SK-N-MC (cell line): ENCODE measurements at regions not wholly inside any gene's neighbourhood (a gene's known extent, or its start where the extent isn't known, plus 50 kb on each side); places are given as distances from the start of the nearest gene placed in this dataset.

ENCODE experiments used
- DNase-seq: peaks from one replicate; pipeline ENCODE4 v3.0.0-alpha.2; 2011; ENCODE audit warnings: low read depth, low spot score
- H3K27ac ChIP-seq: fragments of 200-600 bp; sonication (generic); 2 replicates; pipeline ENCODE4 v1.5.1; 2016; ENCODE audit warnings: mixed run types
- H3K36me3 ChIP-seq: fragments of 200-600 bp; sonication (generic); 2 replicates; pipeline ENCODE4 v1.6.1; 2017; ENCODE audit warnings: antibody characterized with exemption, low read length, mixed read lengths; ENCODE audit not compliant: insufficient read depth
- H3K4me3 ChIP-seq: fragments of 200-600 bp; sonication (generic); 2 replicates; pipeline ENCODE4 v1.5.1; 2016
- H3K9ac ChIP-seq: fragments of 200-600 bp; sonication (generic); 2 replicates; pipeline ENCODE4 v1.8.0; 2017; ENCODE audit warnings: mixed run types, mixed read lengths; ENCODE audit not compliant: insufficient read length
- H3K9me3 ChIP-seq: fragments of 200-600 bp; sonication (generic); 2 replicates; pipeline ENCODE4 v1.6.1; 2017; ENCODE audit warnings: low read depth, mild to moderate bottlenecking, antibody characterized with exemption, low read length, moderate library complexity, mixed read lengths
- EZH2 ChIP-seq: fragments of 200-600 bp; sonication (generic); IDR thresholded peaks from one replicate; pipeline ENCODE4 v1.6.1; 2017; ENCODE audit warnings: antibody characterized with exemption
- FOXP2 ChIP-seq: optimal IDR thresholded peaks from 2 replicates; pipeline ENCODE3; 2011; ENCODE audit warnings: mild to moderate bottlenecking, moderate library complexity; ENCODE audit not compliant: insufficient read depth; ENCODE audit errors: extremely low read length, control extremely low read depth
- POLR2AphosphoS5 ChIP-seq: IDR thresholded peaks from 2 replicates; pipeline ENCODE4 v1.6.1; 2012; ENCODE audit warnings: mild to moderate bottlenecking, low read depth, low read length, borderline replicate concordance

GRCh38 chr21:41639336-41639735, 127.5 kb downstream of the RIPK4 start:
- no peak for DNase-seq
- no peaks in the 10 kb centered on the region for H3K36me3 ChIP-seq
- H3K4me3 ChIP-seq, result no peak overlapping the region
- TF ChIP-seq FOXP2 (no peak), EZH2 (no peak), POLR2AphosphoS5 (no peak)
- H3K9ac ChIP-seq, result no peak overlapping the region
- no peaks in the 10 kb centered on the region for H3K9me3 ChIP-seq
- H3K27ac ChIP-seq, result no peak overlapping the region

DNA sequence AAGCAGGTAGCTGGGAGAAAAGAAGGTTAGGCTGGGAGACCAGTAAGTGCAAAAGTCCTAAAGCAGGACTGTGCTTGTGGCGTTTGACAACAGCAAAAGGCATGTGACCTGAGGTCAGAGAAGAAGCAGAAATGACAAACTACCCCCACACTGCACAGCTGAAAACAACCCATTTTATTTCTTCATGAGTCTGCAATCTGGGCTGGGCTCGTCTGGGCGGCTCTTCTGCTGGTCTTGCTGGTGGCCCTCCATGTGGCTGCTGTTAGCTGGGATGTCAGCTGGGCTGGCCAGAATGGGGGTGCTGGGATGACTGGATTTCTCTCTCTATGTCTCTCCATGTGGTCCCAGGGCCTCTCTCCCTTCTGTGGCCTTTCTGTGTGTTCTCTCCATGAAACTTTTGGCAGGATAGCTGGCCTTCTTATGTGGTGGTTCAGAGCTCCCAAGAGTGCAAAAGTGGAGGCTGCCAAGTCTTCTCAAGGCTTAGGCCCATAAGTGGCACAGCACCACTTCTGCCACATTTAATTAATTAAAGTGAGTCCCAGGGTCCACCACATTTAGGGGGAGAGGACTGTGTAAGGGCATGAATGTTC, 128.6 kb downstream of the RIPK4 start:
- no peak overlapping the region for H3K4me3 ChIP-seq
- H3K9me3 ChIP-seq, result no peaks in the 10 kb centered on the region
- TF ChIP-seq POLR2AphosphoS5, result no peak
- no peak for TF ChIP-seq EZH2
- no peak for TF ChIP-seq FOXP2
- no peak overlapping the region for H3K9ac ChIP-seq
- H3K27ac ChIP-seq, result no peak overlapping the region
- H3K36me3 ChIP-seq, result no peaks in the 10 kb centered on the region
- DNase-seq, result no peak

GRCh38 chr21:41636636-41637630, 129.0 kb upstream of the TMPRSS2 start:
- TF ChIP-seq EZH2, result no peak
- no peak for TF ChIP-seq FOXP2
- TF ChIP-seq POLR2AphosphoS5, result no peak
- H3K36me3 ChIP-seq, result no peaks in the 10 kb centered on the region
- no peak for DNase-seq
- no peaks in the 10 kb centered on the region for H3K9me3 ChIP-seq
- H3K27ac ChIP-seq, result no peak overlapping the region
- no peak overlapping the region for H3K4me3 ChIP-seq
- no peak overlapping the region for H3K9ac ChIP-seq

DNA sequence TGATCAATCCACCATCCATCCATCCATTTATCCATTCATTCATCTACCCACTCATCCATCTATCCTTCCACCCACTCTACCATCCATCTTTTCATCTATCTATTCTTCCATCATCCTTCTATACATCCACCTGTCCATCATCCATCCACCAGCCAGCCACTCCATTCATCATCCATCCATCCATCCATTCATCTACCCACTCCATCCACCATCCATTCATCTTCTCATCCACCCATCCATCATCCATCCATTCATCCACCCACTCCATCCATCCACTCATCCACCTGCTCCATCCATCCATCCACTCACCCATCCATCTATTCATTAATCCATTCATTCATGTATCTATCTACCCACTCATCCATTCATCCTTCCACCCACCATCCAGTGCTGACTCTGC, 127.9 kb upstream of the TMPRSS2 start:
- no peak overlapping the region for H3K9ac ChIP-seq
- no peak overlapping the region for H3K27ac ChIP-seq
- DNase-seq, result no peak
- H3K9me3 ChIP-seq, result no peaks in the 10 kb centered on the region
- H3K4me3 ChIP-seq, result no peak overlapping the region
- no peak for TF ChIP-seq POLR2AphosphoS5
- no peak for TF ChIP-seq FOXP2
- no peak for TF ChIP-seq EZH2
- no peaks in the 10 kb centered on the region for H3K36me3 ChIP-seq

DNA sequence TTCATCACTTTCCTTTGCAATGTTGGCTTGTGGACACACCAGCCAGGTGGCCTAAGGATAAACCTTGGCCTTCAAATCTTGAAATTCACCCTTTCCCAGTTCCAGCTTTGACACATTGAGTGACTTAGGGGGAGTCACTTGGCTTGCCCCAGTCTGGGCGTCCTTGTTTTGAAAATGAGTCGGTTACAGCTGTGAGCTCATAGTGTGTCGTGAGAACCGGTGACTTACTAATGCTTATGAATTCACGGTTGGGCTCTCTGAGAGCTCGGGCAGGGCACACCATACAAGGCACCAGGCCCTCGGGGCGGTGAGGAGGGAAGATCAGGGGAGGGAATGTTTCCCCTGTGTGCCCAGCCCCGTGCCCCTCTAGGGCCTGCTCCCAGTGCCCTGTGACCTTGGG, 126.9 kb upstream of the TMPRSS2 start:
- no peak for DNase-seq
- TF ChIP-seq FOXP2 (no peak), EZH2 (no peak), POLR2AphosphoS5 (no peak)
- no peak overlapping the region for H3K9ac ChIP-seq
- H3K4me3 ChIP-seq, result no peak overlapping the region
- H3K36me3 ChIP-seq, result no peaks in the 10 kb centered on the region
- no peak overlapping the region for H3K27ac ChIP-seq
- no peaks in the 10 kb centered on the region for H3K9me3 ChIP-seq

GRCh38 chr21:41634211-41634694, 126.3 kb upstream of the TMPRSS2 start:
- H3K9me3 ChIP-seq, result no peaks in the 10 kb centered on the region
- H3K4me3 ChIP-seq, result no peak overlapping the region
- no peaks in the 10 kb centered on the region for H3K36me3 ChIP-seq
- H3K9ac ChIP-seq, result no peak overlapping the region
- no peak overlapping the region for H3K27ac ChIP-seq
- TF ChIP-seq POLR2AphosphoS5 (no peak), EZH2 (no peak), FOXP2 (no peak)
- no peak for DNase-seq

DNA sequence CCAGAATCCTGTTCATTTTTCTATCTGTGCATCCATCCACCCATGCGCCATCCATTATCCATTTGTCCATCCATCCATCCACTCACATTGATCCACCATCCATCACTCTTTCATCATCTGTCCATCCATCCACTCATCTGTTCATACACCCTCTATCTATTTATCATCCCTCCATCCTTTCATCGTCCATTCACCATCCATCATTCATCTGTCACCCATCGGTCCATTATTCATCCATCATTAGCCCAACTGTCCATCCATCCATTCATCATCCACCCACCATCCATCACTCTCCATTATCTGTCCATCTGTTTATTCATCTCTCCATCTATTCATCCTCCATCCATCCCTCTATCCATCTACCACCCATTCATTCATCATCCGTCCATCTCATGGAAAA, 125.7 kb upstream of the TMPRSS2 start:
- TF ChIP-seq POLR2AphosphoS5 (no peak), EZH2 (no peak), FOXP2 (no peak)
- no peak overlapping the region for H3K27ac ChIP-seq
- H3K9me3 ChIP-seq, result no peaks in the 10 kb centered on the region
- no peak for DNase-seq
- H3K36me3 ChIP-seq, result no peaks in the 10 kb centered on the region
- no peak overlapping the region for H3K9ac ChIP-seq
- H3K4me3 ChIP-seq, result no peak overlapping the region

DNA sequence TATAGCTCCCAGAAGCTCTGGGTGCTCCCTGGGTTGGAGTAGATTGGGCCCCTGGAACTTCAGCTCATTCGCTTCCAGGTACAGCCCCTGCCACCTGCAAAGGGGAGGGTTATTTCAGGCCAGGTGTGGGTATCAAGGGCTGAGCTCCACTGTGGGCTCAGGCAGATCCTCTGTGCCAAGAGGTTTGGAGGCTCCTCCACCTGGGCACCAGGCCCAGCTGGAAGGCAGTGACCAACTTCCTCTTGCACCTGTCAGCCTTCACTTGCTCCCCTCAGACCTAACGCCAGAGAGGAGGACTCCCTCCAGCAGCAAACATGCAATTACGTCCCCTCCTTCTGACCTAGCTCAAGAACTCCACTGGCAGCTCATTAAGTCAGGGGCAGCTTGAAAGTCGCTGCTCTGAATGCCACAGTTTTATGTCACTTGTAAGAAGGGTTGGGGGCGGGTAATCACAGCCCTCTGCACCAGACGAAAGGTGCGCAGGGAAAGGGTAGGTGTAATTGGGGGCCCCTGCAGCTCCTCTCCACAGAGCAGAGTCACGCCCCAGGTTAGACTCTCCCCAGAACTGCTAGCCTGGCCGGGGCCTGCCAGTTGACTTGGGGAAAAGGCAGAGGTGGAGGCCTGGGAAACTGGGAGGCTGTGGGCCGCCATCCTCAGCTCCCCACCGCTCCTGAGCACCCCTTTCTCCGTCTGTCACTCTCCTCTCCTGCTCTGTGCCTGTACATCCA, 125.0 kb upstream of the TMPRSS2 start:
- Histone ChIP-seq H3K4me3 (no peak overlapping the region), H3K27ac (no peak overlapping the region), H3K36me3 (no peaks in the 10 kb centered on the region), H3K9ac (no peak overlapping the region), H3K9me3 (no peaks in the 10 kb centered on the region)
- DNase-seq, result no peak
- TF ChIP-seq FOXP2, result no peak
- TF ChIP-seq POLR2AphosphoS5, result no peak
- TF ChIP-seq EZH2, result no peak
